ENCODE measurements at regions not wholly inside any gene's neighbourhood (a gene's known extent, or its start where the extent isn't known, plus 50 kb on each side); places are given as distances from the start of the nearest gene placed in this dataset.

DNA sequence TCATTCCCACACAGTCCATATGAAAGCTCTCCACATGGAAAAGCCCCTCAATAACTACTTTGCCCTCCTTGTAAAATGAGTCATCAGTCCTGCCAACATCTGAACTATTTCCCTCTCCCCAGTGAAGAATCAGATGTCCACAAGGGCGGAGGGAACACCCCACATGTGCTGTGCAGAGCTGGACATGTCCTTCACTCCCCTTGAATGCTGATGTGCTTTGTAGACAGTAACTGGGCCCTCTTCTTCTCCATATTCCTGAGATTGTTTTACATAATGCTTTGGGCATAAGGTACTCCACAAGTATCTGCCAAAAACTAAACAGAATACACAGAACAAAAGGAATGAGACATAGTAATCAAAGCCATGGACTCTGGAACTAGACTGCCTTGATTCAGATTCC lies 879.4 kb downstream of the BCL11A start:
- TF ChIP-seq, protein P1, sequence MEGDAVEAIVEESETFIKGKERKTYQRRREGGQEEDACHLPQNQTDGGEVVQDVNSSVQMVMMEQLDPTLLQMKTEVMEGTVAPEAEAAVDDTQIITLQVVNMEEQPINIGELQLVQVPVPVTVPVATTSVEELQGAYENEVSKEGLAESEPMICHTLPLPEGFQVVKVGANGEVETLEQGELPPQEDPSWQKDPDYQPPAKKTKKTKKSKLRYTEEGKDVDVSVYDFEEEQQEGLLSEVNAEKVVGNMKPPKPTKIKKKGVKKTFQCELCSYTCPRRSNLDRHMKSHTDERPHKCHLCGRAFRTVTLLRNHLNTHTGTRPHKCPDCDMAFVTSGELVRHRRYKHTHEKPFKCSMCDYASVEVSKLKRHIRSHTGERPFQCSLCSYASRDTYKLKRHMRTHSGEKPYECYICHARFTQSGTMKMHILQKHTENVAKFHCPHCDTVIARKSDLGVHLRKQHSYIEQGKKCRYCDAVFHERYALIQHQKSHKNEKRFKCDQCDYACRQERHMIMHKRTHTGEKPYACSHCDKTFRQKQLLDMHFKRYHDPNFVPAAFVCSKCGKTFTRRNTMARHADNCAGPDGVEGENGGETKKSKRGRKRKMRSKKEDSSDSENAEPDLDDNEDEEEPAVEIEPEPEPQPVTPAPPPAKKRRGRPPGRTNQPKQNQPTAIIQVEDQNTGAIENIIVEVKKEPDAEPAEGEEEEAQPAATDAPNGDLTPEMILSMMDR (IDR thresholded peaks at IDR 0.05): no peak
- TF ChIP-seq POLR2AphosphoS5 (IDR thresholded peaks at IDR 0.05) (no peak), POLR2A (IDR thresholded peaks at IDR 0.05) (no peak), EP300 (IDR thresholded peaks at IDR 0.05; ENCODE audit: low read depth) (no peak)

All from transverse colon (tissue), 4 donors.